Panc1 (cell line): ENCODE measurements at regions not wholly inside any gene's neighbourhood (a gene's known extent, or its start where the extent isn't known, plus 50 kb on each side); places are given as distances from the start of the nearest gene placed in this dataset.

Experiments used
- CTCF ChIP-seq: fragments of 450-650 bp; IDR thresholded peaks from 2 replicates; pipeline ENCODE4 v1.5.1; 2017; ENCODE audit warnings: mild to moderate bottlenecking
- POLR2AphosphoS5 ChIP-seq: IDR thresholded peaks from 2 replicates; pipeline ENCODE4 v1.6.1; 2012; ENCODE audit warnings: mild to moderate bottlenecking, low read depth, low read length, moderate library complexity
- SIN3A ChIP-seq: IDR thresholded peaks from 2 replicates; pipeline ENCODE4 v1.6.1; 2012; ENCODE audit warnings: low read depth, mild to moderate bottlenecking, low read length, moderate library complexity, borderline replicate concordance; ENCODE audit not compliant: insufficient read depth
- TCF7L2 ChIP-seq: IDR thresholded peaks from 2 replicates; pipeline ENCODE4 v1.6.1; 2011; ENCODE audit warnings: mild to moderate bottlenecking, low read depth, low read length, inconsistent platforms
- TF ChIP-seq, protein P1 (sequence below), 2 experiments: IDR thresholded peaks; 2 replicates each; pipeline ENCODE4 v1.6.1; 2011 to 2012; ENCODE audit warnings: low read depth in 2 of 2, control low read depth in 1 of 2, low read length in 1 of 2, mild to moderate bottlenecking in 1 of 2, moderate library complexity in 1 of 2; ENCODE audit not compliant: insufficient read depth in 1 of 2

- TF ChIP-seq CTCF = no peak
- no peak for TF ChIP-seq POLR2AphosphoS5
- TF ChIP-seq, protein P1, sequence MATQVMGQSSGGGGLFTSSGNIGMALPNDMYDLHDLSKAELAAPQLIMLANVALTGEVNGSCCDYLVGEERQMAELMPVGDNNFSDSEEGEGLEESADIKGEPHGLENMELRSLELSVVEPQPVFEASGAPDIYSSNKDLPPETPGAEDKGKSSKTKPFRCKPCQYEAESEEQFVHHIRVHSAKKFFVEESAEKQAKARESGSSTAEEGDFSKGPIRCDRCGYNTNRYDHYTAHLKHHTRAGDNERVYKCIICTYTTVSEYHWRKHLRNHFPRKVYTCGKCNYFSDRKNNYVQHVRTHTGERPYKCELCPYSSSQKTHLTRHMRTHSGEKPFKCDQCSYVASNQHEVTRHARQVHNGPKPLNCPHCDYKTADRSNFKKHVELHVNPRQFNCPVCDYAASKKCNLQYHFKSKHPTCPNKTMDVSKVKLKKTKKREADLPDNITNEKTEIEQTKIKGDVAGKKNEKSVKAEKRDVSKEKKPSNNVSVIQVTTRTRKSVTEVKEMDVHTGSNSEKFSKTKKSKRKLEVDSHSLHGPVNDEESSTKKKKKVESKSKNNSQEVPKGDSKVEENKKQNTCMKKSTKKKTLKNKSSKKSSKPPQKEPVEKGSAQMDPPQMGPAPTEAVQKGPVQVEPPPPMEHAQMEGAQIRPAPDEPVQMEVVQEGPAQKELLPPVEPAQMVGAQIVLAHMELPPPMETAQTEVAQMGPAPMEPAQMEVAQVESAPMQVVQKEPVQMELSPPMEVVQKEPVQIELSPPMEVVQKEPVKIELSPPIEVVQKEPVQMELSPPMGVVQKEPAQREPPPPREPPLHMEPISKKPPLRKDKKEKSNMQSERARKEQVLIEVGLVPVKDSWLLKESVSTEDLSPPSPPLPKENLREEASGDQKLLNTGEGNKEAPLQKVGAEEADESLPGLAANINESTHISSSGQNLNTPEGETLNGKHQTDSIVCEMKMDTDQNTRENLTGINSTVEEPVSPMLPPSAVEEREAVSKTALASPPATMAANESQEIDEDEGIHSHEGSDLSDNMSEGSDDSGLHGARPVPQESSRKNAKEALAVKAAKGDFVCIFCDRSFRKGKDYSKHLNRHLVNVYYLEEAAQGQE (IDR thresholded peaks at IDR 0.05; ENCODE audit: insufficient read depth in 1 of 2, low read depth in 2 of 2, low read length in 1 of 2) = no peak
- TF ChIP-seq TCF7L2 = no peak
- TF ChIP-seq SIN3A = no peak
Observed at GRCh38 chr15:70353606-70354345, 256.1 kb upstream of the TLE3 start.
